ENCODE measurements at regions not wholly inside any gene's neighbourhood (a gene's known extent, or its start where the extent isn't known, plus 50 kb on each side); places are given as distances from the start of the nearest gene placed in this dataset.
"Not testable (repeated sequence)": the region's sequence is repeated elsewhere in the genome, so short reads cannot be mapped to it uniquely, and the experiment has no call there.

- intact Hi-C loops (cut with DNase I); ATAC-seq; DNase-seq (ENCODE audit: missing footprints): not testable (repeated sequence)
Observed at GRCh38 chr4:154907345-154908045, 126.4 kb downstream of the RBM46 start.

- DNase-seq (ENCODE audit: missing footprints) (no peak), ATAC-seq (no peak)
- intact Hi-C loops (cut with DNase I): no loop called here
Observed at GRCh38 chr4:154908168-154908567, 127.1 kb downstream of the RBM46 start.

GRCh38 chr4:154911097-154911496 is 130.0 kb downstream of the RBM46 start:
- intact Hi-C loops (cut with DNase I): no loop called here
- ATAC-seq: no peak
- DNase-seq (ENCODE audit: missing footprints): no peak

GRCh38 chr4:154911608-154912098 is 130.6 kb downstream of the RBM46 start:
- ATAC-seq: no peak
- intact Hi-C loops (cut with DNase I): no loop called here
- DNase-seq (ENCODE audit: missing footprints): no peak

DNA sequence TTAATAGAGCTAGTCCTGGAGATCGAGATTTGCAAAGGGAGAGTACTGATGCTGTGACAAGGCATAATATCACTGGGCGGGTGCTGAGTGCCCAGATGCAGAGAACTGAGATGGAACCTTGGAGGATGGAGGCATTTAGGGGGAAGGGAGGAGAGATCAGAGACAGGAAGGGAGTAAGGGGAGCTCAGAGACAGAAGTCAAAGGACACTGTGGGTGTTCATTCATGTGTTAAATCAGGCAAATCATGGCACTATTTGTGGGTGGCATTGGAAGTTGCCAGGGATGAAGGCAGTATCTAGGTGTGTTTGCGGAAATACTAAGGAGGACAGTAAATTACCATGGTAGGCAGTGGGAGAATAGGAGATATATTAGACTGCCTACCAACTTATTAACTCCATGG is 135.0 kb downstream of the RBM46 start:
- DNase-seq (ENCODE audit: missing footprints): no peak
- no peak for ATAC-seq
- intact Hi-C loops (cut with DNase I): no loop called here

GRCh38 chr4:154927126-154927680 is 146.1 kb downstream of the RBM46 start:
- ATAC-seq (no peak), DNase-seq (ENCODE audit: missing footprints) (no peak)
- intact Hi-C loops (cut with DNase I): no loop called here

GRCh38 chr4:154928640-154929257 is 147.7 kb downstream of the RBM46 start:
- ATAC-seq (no peak), DNase-seq (ENCODE audit: missing footprints) (no peak)
- intact Hi-C loops (cut with DNase I): no loop called here

DNA sequence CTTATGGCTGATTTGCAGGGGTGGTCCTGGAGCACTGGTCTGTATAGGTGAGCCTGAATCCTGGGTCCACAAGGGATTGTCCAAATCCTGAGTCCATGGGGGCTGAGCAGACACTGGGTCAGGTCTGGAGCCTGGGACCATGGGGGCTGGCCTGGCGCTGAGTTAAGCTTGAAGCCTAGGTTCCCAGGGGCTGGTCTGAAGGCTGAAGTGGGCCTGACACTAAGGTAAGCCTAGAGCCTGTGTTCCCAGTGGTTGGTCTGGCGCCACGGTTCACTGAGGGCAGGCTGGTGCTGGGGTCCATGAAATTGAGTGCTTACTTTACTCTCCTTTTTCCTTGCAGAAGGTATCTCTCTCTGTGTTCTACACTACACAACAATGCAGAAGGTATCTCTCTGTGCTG is 155.8 kb downstream of the RBM46 start:
- DNase-seq (ENCODE audit: missing footprints): no peak
- intact Hi-C loops (cut with DNase I): no loop called here
- no peak for ATAC-seq

DNA sequence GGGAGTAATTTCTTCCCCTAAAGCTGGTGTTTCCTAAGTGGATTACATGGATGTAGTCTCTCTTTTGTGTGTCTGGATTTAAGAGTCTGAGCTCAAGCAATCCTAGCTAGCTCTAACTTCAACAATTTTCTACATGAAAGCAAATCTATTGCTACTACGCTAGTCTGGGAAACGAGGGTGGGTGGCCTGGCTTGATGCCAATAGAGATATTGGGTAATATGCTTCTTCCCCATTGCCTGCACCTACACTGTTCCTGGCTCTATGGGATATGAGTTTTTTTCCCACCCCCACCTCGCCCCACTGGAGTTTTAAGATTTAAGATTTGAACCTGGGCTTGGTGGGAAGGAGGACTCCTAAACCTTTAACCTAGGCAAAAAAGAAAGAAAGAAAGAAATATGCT is 158.8 kb downstream of the RBM46 start:
- ATAC-seq (no peak), DNase-seq (ENCODE audit: missing footprints) (no peak)
- intact Hi-C loops (cut with DNase I): no loop called here

GRCh38 chr4:154942176-154942575 is 161.1 kb downstream of the RBM46 start:
- ATAC-seq (no peak), DNase-seq (ENCODE audit: missing footprints) (no peak)
- intact Hi-C loops (cut with DNase I): no loop called here

GRCh38 chr4:154944996-154945395 is 163.9 kb downstream of the RBM46 start:
- DNase-seq (ENCODE audit: missing footprints) (no peak), ATAC-seq (no peak)
- intact Hi-C loops (cut with DNase I): no loop called here

DNA sequence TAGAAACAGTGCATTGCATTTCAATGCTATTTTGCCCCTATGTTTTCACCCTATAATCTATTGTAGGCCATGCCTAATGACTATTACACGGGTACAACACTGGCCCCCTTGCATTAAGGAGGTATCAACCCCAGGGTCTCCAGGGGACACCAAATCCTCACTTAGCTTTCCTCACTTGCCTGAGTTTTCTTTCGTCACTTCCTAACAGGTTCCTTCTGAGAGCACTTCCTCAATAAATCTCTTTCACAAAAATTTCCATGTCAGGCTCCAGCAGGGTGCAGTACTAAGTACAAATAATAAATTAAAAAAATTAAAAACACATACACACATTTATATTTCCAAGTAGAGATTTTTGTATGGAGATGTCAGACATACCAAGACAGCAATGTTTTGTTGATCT is 165.0 kb downstream of the RBM46 start:
- DNase-seq (ENCODE audit: missing footprints) (no peak), ATAC-seq (no peak)
- intact Hi-C loops (cut with DNase I): no loop called here

- intact Hi-C loops (cut with DNase I): no loop called here
- DNase-seq (ENCODE audit: missing footprints) (no peak), ATAC-seq (no peak)
Observed at GRCh38 chr4:154953691-154954090, 172.6 kb downstream of the RBM46 start.

DNA sequence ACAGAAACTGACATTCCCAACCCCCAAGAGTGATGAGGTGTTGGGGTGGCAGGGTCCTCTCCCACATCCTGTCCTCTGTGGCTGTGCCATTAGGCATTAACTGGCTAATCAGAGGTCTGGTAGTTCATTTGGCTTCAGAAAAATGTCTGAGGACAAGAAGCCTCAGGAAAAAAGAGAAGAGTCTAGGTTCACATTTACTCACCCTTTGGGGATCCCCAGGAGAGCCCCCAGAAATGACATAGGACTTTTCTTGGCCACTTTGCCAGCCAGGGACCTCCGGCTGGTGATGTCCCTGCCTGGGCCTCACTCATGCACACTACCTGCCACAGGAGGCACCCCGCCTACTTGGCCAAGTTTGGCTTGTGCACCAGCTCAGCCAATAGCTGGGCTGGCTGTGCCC is 173.0 kb downstream of the RBM46 start:
- ATAC-seq (no peak), DNase-seq (ENCODE audit: missing footprints) (no peak)
- intact Hi-C loops (cut with DNase I): no loop called here

GRCh38 chr4:154958121-154958520 is 177.0 kb downstream of the RBM46 start:
- ATAC-seq (no peak), DNase-seq (ENCODE audit: missing footprints) (no peak)
- intact Hi-C loops (cut with DNase I): no loop called here

DNA sequence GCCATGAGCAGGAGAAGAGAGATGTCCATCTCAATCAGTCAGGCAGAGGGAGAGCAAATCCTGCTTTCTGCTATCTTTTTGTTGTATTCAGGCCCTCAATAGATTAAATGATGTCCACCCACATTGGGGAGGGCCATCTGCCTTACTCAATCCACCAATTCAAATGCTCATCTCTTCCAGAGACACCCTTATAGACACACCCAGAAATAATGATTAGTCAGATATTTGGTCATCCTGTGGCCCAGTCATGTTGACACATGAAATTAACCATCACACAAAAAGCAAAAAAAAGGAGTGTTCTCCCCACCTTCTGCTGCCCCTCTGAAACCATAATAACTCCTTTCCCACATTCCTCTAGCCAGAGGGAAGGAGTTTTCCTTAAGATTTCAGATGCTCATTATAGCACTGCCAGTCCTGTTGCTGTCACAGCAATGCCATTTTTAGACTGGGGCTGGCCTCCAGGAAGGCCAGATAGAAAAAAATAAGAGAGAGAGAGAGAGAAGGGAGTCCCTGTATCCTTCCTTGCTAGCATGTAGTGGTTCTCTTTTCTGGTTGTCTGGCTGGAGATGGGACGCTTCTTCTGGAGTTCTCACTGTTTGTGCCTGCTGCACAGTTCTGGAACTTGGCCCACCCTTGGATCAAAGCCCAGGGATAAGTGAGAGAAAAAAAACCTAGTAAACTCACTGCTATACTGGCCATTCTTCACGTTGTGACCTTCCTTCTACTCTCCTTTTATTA is 177.7 kb downstream of the RBM46 start:
- ATAC-seq (peak; percentile 91), DNase-seq (ENCODE audit: missing footprints) (peak; percentile 88)
- intact Hi-C loops (cut with DNase I): no loop called here

DNA sequence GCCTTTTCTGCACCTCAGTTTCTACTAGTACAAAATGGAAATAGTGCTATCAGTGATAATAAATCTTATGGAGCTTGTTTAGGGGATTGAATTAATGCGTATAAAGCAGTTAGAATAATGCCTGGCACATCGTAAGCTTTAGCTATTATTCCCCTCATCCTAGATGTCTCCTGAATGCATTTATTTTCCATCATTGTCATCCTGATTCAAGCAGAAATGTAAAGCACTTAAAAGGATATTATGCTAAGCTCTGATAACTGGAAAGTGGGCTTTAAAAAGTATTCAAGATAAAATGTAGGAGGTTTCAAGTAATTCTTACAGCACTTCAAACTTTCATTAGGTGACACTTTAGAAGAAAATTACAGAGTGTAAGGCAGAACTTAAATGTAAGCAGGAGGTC is 178.7 kb downstream of the RBM46 start:
- ATAC-seq (no peak), DNase-seq (ENCODE audit: missing footprints) (no peak)
- intact Hi-C loops (cut with DNase I): no loop called here

GRCh38 chr4:154960476-154960875 is 179.4 kb downstream of the RBM46 start:
- intact Hi-C loops (cut with DNase I): no loop called here
- no peak for ATAC-seq
- no peak for DNase-seq (ENCODE audit: missing footprints)

DNA sequence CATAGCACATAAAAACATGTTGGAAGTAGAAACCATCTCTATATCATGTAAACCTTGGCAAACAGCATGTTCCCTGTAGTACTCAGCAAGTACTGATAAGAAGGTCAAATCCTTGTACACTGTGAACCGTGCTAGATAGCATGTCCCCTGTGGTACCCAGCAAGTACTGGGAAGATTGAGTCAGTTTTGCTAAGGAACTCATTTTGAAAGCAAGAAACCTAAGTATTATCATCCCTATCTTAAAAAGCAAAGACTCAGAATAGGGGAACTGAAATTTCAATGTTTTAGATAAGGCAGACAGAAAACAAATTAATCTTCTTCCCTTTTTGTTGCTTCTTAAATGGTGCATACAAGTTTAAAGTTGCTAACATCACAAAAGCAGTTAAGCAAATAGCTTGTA is 180.2 kb downstream of the RBM46 start:
- intact Hi-C loops (cut with DNase I): no loop called here
- ATAC-seq: peak; percentile 92
- DNase-seq (ENCODE audit: missing footprints): no peak
